DND-41 (cell line): ENCODE measurements at regions not wholly inside any gene's neighbourhood (a gene's known extent, or its start where the extent isn't known, plus 50 kb on each side); places are given as distances from the start of the nearest gene placed in this dataset.

Experiments used
- ATAC-seq: fragments of 200-7000 bp; cut with Tn5 transposase; 3 replicates; pipeline ENCODE4 v1.9.1; 2021; ENCODE audit warnings: low read depth; ENCODE audit not compliant: insufficient read depth
- DNase-seq: peaks from one replicate; pipeline ENCODE4 v3.0.0-alpha.2; 2020
- H2AFZ ChIP-seq: 2 replicates; pipeline ENCODE4 v1.6.0; 2012; ENCODE audit warnings: low read depth, low read length
- H3K27ac ChIP-seq: 2 replicates; pipeline ENCODE4 v1.5.1; 2012; ENCODE audit warnings: low read length, inconsistent platforms
- H3K27me3 ChIP-seq: fragments of 200-600 bp; sonication (generic); 2 replicates; pipeline ENCODE4 v1.6.0; 2012; ENCODE audit warnings: low read length, mild to moderate bottlenecking, inconsistent platforms; ENCODE audit not compliant: insufficient read depth, poor library complexity
- H3K36me3 ChIP-seq: 2 replicates; pipeline ENCODE4 v1.5.1; 2012; ENCODE audit warnings: low read length, inconsistent platforms; ENCODE audit not compliant: insufficient read depth
- H3K4me1 ChIP-seq: 2 replicates; pipeline ENCODE4 v1.5.1; 2012; ENCODE audit warnings: mild to moderate bottlenecking, low read length; ENCODE audit not compliant: insufficient read depth
- H3K4me2 ChIP-seq: 2 replicates; pipeline ENCODE4 v1.6.0; 2012; ENCODE audit warnings: mild to moderate bottlenecking, moderate library complexity, low read length, inconsistent platforms; ENCODE audit not compliant: insufficient read depth
- H3K4me3 ChIP-seq, 2 experiments: fragments of 200-600 bp in 1 of 2; shearing (Covaris generic) in 1 of 2; 2 replicates each; pipeline ENCODE4 v1.5.1; 2012 to 2016; ENCODE audit warnings: inconsistent platforms in 2 of 2, low read length in 2 of 2, mild to moderate bottlenecking in 2 of 2, low read depth in 1 of 2, moderate library complexity in 1 of 2
- H3K79me2 ChIP-seq: 2 replicates; pipeline ENCODE4 v1.6.0; 2012; ENCODE audit warnings: low read length, inconsistent platforms; ENCODE audit not compliant: insufficient read depth
- H3K9ac ChIP-seq: 2 replicates; pipeline ENCODE4 v1.6.0; 2012; ENCODE audit warnings: low read depth, mild to moderate bottlenecking, inconsistent platforms, low read length, moderate library complexity
- H3K9me3 ChIP-seq: 2 replicates; pipeline ENCODE4 v1.5.1; 2012; ENCODE audit warnings: low read length, moderate library complexity, mild to moderate bottlenecking, inconsistent platforms; ENCODE audit not compliant: insufficient read depth, severe bottlenecking
- H4K20me1 ChIP-seq: 2 replicates; pipeline ENCODE4 v1.6.0; 2012; ENCODE audit warnings: low read length; ENCODE audit not compliant: insufficient read depth
- EZH2 ChIP-seq: IDR thresholded peaks from 3 replicates; pipeline ENCODE4 v1.6.1; 2012; ENCODE audit warnings: borderline replicate concordance, low read depth, mild to moderate bottlenecking, moderate library complexity, low read length, inconsistent platforms; ENCODE audit not compliant: severe bottlenecking
- TF ChIP-seq, protein P1 (sequence below): IDR thresholded peaks from 2 replicates; pipeline ENCODE4 v1.5.1; 2012; ENCODE audit warnings: borderline replicate concordance, low read length, moderate library complexity, mild to moderate bottlenecking; ENCODE audit not compliant: poor library complexity, severe bottlenecking; ENCODE audit errors: extremely low read depth

DNA sequence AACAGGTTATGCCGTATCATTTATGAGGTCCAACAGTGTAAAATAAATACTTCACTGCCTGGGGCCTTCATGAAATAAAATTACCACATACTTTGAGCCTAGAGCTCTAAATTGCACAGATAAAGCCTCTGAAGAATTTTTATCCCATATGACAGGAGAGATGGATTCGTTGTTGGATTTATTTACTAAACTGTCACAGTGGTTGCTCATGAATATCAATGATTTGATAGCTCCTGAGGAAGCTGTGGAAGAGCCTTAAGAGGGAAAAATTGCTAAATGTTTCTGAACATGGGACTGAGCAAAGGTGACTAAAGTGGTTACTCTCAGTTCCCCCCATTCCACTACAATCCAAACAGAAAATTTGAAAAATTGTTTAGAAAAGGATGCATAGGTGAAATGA is 558.9 kb upstream of the IL12A start:
- TF ChIP-seq EZH2, result no peak
- TF ChIP-seq, protein P1, sequence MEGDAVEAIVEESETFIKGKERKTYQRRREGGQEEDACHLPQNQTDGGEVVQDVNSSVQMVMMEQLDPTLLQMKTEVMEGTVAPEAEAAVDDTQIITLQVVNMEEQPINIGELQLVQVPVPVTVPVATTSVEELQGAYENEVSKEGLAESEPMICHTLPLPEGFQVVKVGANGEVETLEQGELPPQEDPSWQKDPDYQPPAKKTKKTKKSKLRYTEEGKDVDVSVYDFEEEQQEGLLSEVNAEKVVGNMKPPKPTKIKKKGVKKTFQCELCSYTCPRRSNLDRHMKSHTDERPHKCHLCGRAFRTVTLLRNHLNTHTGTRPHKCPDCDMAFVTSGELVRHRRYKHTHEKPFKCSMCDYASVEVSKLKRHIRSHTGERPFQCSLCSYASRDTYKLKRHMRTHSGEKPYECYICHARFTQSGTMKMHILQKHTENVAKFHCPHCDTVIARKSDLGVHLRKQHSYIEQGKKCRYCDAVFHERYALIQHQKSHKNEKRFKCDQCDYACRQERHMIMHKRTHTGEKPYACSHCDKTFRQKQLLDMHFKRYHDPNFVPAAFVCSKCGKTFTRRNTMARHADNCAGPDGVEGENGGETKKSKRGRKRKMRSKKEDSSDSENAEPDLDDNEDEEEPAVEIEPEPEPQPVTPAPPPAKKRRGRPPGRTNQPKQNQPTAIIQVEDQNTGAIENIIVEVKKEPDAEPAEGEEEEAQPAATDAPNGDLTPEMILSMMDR, result no peak
- Histone ChIP-seq H3K4me2 (no peak overlapping the region), H3K4me3 (no peak overlapping the region), H3K36me3 (no peaks in the 10 kb centered on the region), H3K27me3 (no peaks in the 10 kb centered on the region), H2AFZ (no peak overlapping the region), H3K9me3 (no peaks in the 10 kb centered on the region), H3K79me2 (no peaks in the 10 kb centered on the region), H3K9ac (no peak overlapping the region), H3K27ac (no peak overlapping the region), H4K20me1 (no peaks in the 10 kb centered on the region), H3K4me1 (no peaks in the 10 kb centered on the region)
- DNase-seq (no peak), ATAC-seq (no peak)

DNA sequence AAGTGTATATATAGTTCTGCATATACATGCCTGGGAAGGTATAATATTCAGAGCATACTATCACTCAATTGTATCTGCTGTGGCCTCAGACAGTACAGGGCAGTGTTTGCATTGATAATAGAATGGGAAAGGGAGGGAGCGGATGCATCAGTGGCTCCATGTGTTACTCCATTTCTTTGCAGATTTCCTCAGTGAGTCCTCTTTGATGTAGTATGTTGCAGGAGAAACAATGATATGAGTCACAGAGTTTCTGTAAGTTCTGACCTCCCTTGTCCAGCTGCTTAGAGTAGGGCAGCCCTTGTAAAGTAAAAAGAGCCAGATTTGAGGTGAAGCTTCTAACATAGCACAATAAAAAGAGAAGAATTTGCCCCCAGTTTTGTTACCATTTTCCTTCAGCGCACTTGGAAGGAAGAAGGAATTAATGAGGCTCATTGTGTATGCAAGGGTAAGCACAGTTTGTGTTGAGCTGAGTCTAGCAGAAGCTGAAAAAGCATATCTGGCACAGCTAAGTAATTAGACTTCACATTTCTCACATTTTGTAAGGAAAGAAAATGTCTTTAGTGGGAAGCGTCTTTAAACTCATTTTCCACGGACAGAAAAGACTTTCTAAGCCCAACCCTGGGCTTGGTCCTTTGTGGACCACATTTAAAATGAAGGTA is 555.8 kb upstream of the IL12A start:
- Histone ChIP-seq H2AFZ (no peak overlapping the region), H3K4me1 (no peaks in the 10 kb centered on the region), H3K36me3 (no peaks in the 10 kb centered on the region), H3K9me3 (no peaks in the 10 kb centered on the region), H3K79me2 (no peaks in the 10 kb centered on the region), H3K27ac (no peak overlapping the region), H4K20me1 (no peaks in the 10 kb centered on the region), H3K4me2 (no peak overlapping the region), H3K27me3 (no peaks in the 10 kb centered on the region), H3K9ac (no peak overlapping the region), H3K4me3 (no peak overlapping the region)
- TF ChIP-seq, protein P1, result no peak
- no peak for TF ChIP-seq EZH2
- DNase-seq, result no peak
- no peak for ATAC-seq

DNA sequence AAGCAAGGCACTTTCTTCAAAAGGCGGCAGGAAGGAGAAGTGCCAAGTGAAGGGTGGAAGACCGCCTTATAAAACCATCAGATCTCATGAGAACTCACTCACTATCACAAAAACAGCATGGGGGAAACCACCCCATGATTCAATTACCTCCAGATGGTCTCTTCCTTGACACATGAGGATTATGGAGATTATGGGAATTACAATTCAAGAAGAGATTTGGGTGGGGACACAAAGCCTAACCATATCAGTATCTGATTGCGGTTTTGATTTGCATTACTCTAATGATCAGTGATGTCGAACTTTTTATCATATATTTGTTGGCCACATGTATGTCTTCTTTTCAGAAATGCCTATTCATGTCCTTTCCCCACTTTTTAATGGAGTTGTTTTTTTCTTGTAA is 549.3 kb upstream of the IL12A start:
- Histone ChIP-seq H3K79me2 (no peaks in the 10 kb centered on the region), H3K9ac (no peak overlapping the region), H3K4me2 (no peak overlapping the region), H3K27me3 (no peaks in the 10 kb centered on the region), H3K9me3 (no peaks in the 10 kb centered on the region), H2AFZ (no peak overlapping the region), H4K20me1 (no peaks in the 10 kb centered on the region), H3K36me3 (no peaks in the 10 kb centered on the region), H3K4me1 (no peaks in the 10 kb centered on the region), H3K27ac (no peak overlapping the region), H3K4me3 (no peak overlapping the region)
- DNase-seq (no peak), ATAC-seq (no peak)
- no peak for TF ChIP-seq EZH2
- TF ChIP-seq, protein P1, result no peak
